ENCODE measurements at regions not wholly inside any gene's neighbourhood (a gene's known extent, or its start where the extent isn't known, plus 50 kb on each side); places are given as distances from the start of the nearest gene placed in this dataset.

- no peak for TF ChIP-seq CTCF (IDR thresholded peaks at IDR 0.05)
- no peak for TF ChIP-seq POLR2A (IDR thresholded peaks at IDR 0.05)
Measured at GRCh38 chr15:25618161-25618560, 179.3 kb upstream of the UBE3A start.

All from thyroid gland (tissue), 4 donors.